ENCODE measurements at regions not wholly inside any gene's neighbourhood (a gene's known extent, or its start where the extent isn't known, plus 50 kb on each side); places are given as distances from the start of the nearest gene placed in this dataset.

DNA sequence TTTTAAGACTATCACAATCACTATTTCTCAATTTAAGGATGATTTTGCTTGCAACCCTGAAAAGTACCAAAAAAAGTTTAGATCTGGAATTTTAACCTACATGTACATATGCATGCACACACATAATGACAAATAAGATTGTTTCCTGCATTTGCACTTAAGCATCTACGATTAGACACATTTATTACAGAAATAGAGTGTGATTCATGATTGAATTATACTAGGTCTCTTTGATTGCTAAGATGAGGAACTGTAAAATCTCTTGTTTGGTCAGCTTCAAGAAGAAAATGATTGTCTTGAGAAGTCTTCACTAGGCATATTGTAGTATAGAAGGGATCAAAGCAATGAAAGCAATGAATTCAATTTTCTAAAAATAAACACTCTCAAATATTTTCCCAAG, 185.9 kb upstream of the AGR3 start:
- Histone ChIP-seq H3K9ac (ENCODE audit: control insufficient read depth, insufficient read depth, low read length) (no peak overlapping the region), H3K9me3 (replicated peaks; ENCODE audit: control insufficient read depth, insufficient read depth, low read length) (no peaks in the 10 kb centered on the region), H3K79me2 (ENCODE audit: control insufficient read depth, insufficient read depth, low read length) (no peaks in the 10 kb centered on the region), H3K36me3 (ENCODE audit: control insufficient read depth in 2 of 2, insufficient read depth in 2 of 2, low read length in 1 of 2) (no peaks in the 10 kb centered on the region), H3K27ac (ENCODE audit: control insufficient read depth, insufficient read depth) (no peak overlapping the region), H3K4me2 (ENCODE audit: control insufficient read depth, insufficient read depth) (no peak overlapping the region), H4K20me1 (ENCODE audit: control insufficient read depth, insufficient read depth) (no peaks in the 10 kb centered on the region), H2AFZ (ENCODE audit: control insufficient read depth, low read depth, low read length) (no peak overlapping the region), H3K4me3 (no peak overlapping the region), H3K4me1 (ENCODE audit: control insufficient read depth, insufficient read depth, low read length) (peaks cover 23% of the 10 kb centered on the region), H3K27me3 (replicated peaks in 1 of 2; ENCODE audit: control insufficient read depth in 2 of 2, insufficient read depth in 2 of 2, low read length in 1 of 2) (no peaks in the 10 kb centered on the region)
- no peak for ATAC-seq
- ChIA-PET CTCF (no interaction called here), SMC1A (ENCODE audit: uncharacterized antibody, unreplicated experiment) (no interaction called here), POLR2A (no interaction called here), RAD21 (ENCODE audit: unreplicated experiment) (no interaction called here)
- 50% methylated on average over 1 of the region's 1 CpG for WGBS (ENCODE audit: insufficient coverage, insufficient replicate concordance, low lambda C conversion rate, missing lambda C conversion rate)
- in situ Hi-C loops (cut with MboI) (no loop called here), intact Hi-C loops (cut with micrococcal nuclease; ENCODE audit: unreplicated experiment) (no loop called here)
- DNase-seq (ENCODE audit: low read depth, low spot score): no peak
- no peak for TF ChIP-seq TCF7 (IDR thresholded peaks at IDR 0.05; ENCODE audit: borderline replicate concordance)
- TF ChIP-seq TARDBP (IDR thresholded peaks at IDR 0.05; ENCODE audit: borderline replicate concordance): no peak
- TF ChIP-seq, protein P1, sequence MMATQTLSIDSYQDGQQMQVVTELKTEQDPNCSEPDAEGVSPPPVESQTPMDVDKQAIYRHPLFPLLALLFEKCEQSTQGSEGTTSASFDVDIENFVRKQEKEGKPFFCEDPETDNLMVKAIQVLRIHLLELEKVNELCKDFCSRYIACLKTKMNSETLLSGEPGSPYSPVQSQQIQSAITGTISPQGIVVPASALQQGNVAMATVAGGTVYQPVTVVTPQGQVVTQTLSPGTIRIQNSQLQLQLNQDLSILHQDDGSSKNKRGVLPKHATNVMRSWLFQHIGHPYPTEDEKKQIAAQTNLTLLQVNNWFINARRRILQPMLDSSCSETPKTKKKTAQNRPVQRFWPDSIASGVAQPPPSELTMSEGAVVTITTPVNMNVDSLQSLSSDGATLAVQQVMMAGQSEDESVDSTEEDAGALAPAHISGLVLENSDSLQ (IDR thresholded peaks at IDR 0.05): no peak
- TF ChIP-seq ZZZ3 (IDR thresholded peaks at IDR 0.05; ENCODE audit: control insufficient read depth, insufficient read length, low read depth): no peak
- no peak for TF ChIP-seq SMAD1 (IDR thresholded peaks at IDR 0.05; ENCODE audit: low read depth, partially characterized antibody)
- no peak for TF ChIP-seq JUNB (IDR thresholded peaks at IDR 0.05)
- TF ChIP-seq, protein P2, sequence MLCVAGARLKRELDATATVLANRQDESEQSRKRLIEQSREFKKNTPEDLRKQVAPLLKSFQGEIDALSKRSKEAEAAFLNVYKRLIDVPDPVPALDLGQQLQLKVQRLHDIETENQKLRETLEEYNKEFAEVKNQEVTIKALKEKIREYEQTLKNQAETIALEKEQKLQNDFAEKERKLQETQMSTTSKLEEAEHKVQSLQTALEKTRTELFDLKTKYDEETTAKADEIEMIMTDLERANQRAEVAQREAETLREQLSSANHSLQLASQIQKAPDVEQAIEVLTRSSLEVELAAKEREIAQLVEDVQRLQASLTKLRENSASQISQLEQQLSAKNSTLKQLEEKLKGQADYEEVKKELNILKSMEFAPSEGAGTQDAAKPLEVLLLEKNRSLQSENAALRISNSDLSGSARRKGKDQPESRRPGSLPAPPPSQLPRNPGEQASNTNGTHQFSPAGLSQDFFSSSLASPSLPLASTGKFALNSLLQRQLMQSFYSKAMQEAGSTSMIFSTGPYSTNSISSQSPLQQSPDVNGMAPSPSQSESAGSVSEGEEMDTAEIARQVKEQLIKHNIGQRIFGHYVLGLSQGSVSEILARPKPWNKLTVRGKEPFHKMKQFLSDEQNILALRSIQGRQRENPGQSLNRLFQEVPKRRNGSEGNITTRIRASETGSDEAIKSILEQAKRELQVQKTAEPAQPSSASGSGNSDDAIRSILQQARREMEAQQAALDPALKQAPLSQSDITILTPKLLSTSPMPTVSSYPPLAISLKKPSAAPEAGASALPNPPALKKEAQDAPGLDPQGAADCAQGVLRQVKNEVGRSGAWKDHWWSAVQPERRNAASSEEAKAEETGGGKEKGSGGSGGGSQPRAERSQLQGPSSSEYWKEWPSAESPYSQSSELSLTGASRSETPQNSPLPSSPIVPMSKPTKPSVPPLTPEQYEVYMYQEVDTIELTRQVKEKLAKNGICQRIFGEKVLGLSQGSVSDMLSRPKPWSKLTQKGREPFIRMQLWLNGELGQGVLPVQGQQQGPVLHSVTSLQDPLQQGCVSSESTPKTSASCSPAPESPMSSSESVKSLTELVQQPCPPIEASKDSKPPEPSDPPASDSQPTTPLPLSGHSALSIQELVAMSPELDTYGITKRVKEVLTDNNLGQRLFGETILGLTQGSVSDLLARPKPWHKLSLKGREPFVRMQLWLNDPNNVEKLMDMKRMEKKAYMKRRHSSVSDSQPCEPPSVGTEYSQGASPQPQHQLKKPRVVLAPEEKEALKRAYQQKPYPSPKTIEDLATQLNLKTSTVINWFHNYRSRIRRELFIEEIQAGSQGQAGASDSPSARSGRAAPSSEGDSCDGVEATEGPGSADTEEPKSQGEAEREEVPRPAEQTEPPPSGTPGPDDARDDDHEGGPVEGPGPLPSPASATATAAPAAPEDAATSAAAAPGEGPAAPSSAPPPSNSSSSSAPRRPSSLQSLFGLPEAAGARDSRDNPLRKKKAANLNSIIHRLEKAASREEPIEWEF (IDR thresholded peaks at IDR 0.05; ENCODE audit: insufficient replicate concordance, low read depth, low read length): no peak
- no peak for TF ChIP-seq EZH2 (IDR thresholded peaks at IDR 0.05; ENCODE audit: borderline replicate concordance, control insufficient read depth, low read depth, low read length)
- TF ChIP-seq MTA2 (IDR thresholded peaks at IDR 0.05; ENCODE audit: low read depth): no peak
- no peak for TF ChIP-seq PAX5 (IDR thresholded peaks at IDR 0.05; ENCODE audit: borderline replicate concordance, low read depth, low read length)
- no peak for TF ChIP-seq LARP7 (IDR thresholded peaks at IDR 0.05)
- no peak for TF ChIP-seq IRF4 (IDR thresholded peaks at IDR 0.05; ENCODE audit: low read depth, low read length)
- TF ChIP-seq SUPT20H (IDR thresholded peaks at IDR 0.05; ENCODE audit: borderline replicate concordance, control insufficient read depth, low read depth, low read length): no peak
- TF ChIP-seq EGR1 (IDR thresholded peaks at IDR 0.05; ENCODE audit: borderline replicate concordance in 1 of 2, low read depth in 2 of 2, low read length in 2 of 2): no peak
- TF ChIP-seq, protein P3, sequence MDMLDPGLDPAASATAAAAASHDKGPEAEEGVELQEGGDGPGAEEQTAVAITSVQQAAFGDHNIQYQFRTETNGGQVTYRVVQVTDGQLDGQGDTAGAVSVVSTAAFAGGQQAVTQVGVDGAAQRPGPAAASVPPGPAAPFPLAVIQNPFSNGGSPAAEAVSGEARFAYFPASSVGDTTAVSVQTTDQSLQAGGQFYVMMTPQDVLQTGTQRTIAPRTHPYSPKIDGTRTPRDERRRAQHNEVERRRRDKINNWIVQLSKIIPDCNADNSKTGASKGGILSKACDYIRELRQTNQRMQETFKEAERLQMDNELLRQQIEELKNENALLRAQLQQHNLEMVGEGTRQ (IDR thresholded peaks at IDR 0.05; ENCODE audit: borderline replicate concordance, low read depth, low read length): no peak
- TF ChIP-seq RUNX3 (IDR thresholded peaks at IDR 0.05; ENCODE audit: low read length): no peak
- no peak for TF ChIP-seq NFYA (IDR thresholded peaks at IDR 0.05; ENCODE audit: borderline replicate concordance, low read depth, low read length)
- no peak for TF ChIP-seq CHD2 (IDR thresholded peaks at IDR 0.05; ENCODE audit: borderline replicate concordance, low read depth, low read length)
- no peak for TF ChIP-seq RBBP5 (conservative IDR thresholded peaks at IDR 0.05)
- TF ChIP-seq TAF1 (IDR thresholded peaks at IDR 0.05; ENCODE audit: borderline replicate concordance, low read depth, low read length): no peak
- FAIRE-seq: no peak
- BruUV-seq (replicated peaks): no TSS peak
